ENCODE measurements at regions not wholly inside any gene's neighbourhood (a gene's known extent, or its start where the extent isn't known, plus 50 kb on each side); places are given as distances from the start of the nearest gene placed in this dataset.
"Not testable (repeated sequence)": the region's sequence is repeated elsewhere in the genome, so short reads cannot be mapped to it uniquely, and the experiment has no call there.

- DNase-seq: no peak
These were observed 662.1 kb downstream of the XPNPEP1 start for GRCh38 chr10:109261231-109261630.

GRCh38 chr10:109259293-109259692 is 664.0 kb downstream of the XPNPEP1 start:
- DNase-seq: no peak

- DNase-seq: no peak
These were observed 670.0 kb downstream of the XPNPEP1 start for GRCh38 chr10:109253306-109253705.

DNA sequence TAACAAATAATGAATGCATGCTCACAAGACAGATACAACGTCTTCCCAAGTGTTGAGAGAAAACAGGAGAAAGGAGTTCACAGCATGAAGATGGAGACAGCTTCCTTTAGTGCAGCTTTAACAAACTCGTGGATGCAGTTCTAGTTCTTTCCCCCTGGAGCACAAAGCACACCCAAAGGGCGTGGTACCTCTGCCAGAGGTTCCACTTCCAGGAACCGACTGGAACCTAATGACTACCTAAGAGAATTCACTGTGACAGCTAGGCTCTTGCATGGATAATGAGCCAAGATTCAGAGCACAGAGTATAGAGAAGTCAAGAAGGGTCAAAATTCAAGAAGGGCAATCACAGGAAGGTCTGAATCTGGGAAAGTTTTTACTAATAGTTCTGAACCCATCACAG is 673.2 kb downstream of the XPNPEP1 start:
- DNase-seq: no peak

DNA sequence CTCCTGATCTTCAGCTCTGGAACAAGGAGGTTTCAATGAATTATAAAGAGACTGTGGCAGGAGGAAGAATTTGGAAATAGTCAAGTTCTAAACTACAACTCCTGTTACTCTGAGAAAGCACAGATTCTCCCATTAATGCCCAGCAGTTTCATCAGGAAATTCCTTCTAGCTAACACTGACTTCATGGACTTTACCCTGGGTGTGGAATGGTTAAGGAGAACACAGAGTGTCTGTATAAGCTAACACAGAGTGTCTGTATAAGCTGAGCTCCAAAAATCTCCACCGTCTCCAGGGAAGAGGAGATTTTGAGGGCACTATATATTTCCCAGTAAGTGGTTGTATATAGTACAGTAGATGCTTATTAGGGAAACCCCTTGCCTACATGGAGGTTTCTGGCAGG is 675.5 kb downstream of the XPNPEP1 start:
- no peak for DNase-seq

DNA sequence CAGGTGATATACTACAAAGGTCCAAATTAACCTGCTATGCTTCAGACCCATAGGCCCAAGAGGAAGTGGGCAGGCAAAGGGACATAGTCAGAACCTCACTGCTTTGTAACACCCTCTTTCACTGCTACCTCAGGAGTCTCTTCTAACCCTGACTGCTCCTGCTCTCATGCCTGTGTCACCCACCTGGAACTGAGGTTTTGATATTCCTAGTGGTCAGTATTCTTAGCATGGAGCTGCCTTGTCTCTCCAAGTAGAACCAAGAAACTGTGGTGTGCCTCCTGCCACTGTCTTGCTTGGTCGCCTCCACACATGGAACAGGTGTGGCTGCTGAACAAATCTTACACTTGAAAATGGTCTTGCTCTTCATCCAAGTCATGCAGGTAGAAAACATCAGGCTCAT is 677.5 kb downstream of the XPNPEP1 start:
- no peak for DNase-seq

- DNase-seq: no peak
These were observed 683.9 kb downstream of the XPNPEP1 start for GRCh38 chr10:109239371-109239770.

- DNase-seq: no peak
These were observed 685.6 kb downstream of the XPNPEP1 start for GRCh38 chr10:109237682-109238081.

- DNase-seq: no peak
These were observed 686.3 kb downstream of the XPNPEP1 start for GRCh38 chr10:109237050-109237449.

GRCh38 chr10:109223533-109223932 is 699.8 kb downstream of the XPNPEP1 start:
- not testable (repeated sequence) for DNase-seq

DNA sequence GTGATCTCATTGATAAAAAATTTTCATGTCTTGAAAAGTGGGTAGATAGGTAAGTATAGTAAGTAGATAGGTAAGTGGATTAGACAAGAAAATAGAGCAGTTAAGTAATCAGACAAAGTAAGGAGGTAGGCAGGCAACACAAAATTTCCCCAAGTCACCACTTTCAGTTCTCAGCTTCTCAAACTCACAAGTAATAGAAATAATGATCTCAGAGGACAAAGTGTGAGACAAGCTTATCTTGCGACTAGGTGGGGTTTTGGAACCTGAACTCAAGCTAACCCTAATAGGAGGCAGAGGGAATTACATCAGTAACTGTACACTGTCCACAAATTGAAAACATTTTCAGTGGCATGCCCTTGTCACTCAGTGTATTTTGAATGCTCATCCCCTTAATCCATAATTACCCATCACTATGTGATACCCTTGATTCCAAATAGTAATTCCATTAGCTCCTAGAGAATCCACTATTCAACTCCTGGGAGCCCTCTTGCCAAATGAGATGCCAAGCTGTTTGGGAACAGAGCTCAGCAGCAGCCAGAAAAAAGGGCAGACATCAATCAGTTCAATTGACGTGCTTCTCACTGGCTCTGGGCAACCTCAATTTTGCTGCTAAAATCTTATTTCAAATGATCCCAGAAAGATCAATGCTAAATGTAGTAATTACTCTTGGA is 703.2 kb downstream of the XPNPEP1 start:
- no peak for DNase-seq

DNA sequence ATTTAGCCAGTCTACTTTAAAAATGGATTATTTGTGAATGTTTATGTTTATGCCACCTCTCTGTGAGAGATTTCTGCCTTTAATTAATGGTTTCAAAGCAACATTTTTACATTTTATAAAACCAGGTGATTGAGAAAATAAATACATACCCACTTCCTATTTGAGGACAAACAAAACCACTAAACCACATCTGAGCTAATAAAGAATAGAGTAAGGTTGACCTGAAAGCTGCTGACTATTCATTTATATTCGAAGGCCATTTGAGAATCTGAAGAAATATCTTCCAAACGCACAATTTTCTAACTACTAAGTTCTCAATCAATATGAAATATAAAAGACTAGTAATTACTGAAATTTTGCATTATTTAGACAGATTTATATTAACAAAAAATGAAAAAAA is 705.1 kb downstream of the XPNPEP1 start:
- DNase-seq: no peak

DNA sequence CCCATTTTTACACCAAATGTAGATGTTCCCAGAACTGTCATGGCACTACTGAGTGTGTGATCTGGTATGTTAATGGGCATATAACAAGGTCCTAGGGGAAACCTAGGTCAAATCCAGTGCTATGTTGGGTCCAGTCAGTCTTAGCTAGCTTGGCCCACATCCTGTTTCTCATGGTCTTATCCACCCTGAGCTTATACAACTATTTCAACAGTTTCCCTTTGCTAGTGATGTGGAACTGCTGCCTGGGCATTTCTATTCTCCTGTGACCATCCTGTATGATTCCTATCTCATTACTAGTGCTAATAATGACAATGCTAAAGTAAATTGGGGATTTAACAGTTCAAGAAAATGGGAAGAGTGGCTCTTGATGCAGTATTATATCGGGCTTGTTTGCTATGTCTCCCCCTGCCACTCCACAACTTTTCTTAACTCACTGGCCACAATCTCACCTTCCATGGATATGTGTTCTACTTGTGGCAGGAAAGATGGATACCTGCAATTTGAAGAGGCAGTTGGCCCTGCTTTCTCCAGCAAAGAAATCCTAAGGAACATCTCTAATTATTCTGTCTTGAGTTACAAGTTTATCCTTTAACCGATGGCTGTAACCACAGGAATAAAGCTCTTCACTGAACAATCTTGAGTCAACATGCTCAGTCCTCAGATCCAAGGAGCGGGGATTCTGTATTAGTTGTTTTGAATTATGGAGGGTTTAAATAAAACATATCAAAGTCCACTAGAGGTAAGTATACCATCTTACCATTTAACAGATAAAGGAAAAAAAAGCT is 707.8 kb downstream of the XPNPEP1 start:
- no peak for DNase-seq

GRCh38 chr10:109214891-109215290 is 708.4 kb downstream of the XPNPEP1 start:
- not testable (repeated sequence) for DNase-seq

- no peak for DNase-seq
These were observed 716.0 kb downstream of the XPNPEP1 start for GRCh38 chr10:109207361-109207760.

GRCh38 chr10:109205929-109206585 is 717.3 kb downstream of the XPNPEP1 start:
- DNase-seq: no peak

GRCh38 chr10:109203646-109204353 is 719.5 kb downstream of the XPNPEP1 start:
- DNase-seq: no peak

GRCh38 chr10:109202111-109202510 is 721.2 kb downstream of the XPNPEP1 start:
- no peak for DNase-seq

DNA sequence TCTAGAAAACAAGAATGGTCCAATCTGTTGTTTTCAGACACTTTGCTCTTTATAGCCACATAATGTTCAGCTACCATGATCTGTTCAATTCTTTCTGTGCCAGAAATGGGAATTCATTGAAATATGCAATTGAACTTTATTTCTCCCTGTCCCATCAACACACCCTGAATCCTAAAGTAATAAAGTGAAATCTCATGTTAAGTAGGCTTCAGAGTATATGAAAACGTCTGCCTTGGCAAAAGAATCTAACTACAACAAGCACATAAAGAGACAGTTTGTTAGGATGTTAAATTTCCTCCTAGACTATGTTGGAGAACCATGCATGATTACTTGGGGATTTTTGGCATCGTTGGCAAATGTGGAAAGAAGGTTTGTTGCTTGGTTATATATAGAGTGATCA is 722.7 kb downstream of the XPNPEP1 start:
- DNase-seq: no peak

GRCh38 chr10:109191823-109192222 is 731.5 kb downstream of the XPNPEP1 start:
- no peak for DNase-seq

GRCh38 chr10:109191341-109191740 is 732.0 kb downstream of the XPNPEP1 start:
- DNase-seq: no peak

DNA sequence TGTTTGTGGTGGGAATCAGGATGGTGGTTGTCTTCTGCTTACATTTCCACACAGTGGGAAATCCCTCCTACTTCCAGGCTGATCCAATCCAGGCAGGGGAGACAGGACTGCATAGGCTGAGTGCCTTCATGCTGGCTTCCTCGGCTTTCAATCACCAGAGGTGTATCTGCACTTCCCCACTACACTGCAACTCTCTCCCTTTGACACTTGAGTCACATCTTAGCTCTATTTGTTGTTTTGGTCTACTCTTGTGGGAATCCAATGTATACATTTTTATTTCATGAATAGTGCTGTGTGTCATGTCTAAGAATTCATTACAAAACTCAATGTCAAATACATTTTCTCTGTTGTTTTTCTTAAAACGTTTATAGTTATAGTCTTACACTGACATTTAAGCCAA is 735.6 kb downstream of the XPNPEP1 start:
- DNase-seq: no peak

DNA sequence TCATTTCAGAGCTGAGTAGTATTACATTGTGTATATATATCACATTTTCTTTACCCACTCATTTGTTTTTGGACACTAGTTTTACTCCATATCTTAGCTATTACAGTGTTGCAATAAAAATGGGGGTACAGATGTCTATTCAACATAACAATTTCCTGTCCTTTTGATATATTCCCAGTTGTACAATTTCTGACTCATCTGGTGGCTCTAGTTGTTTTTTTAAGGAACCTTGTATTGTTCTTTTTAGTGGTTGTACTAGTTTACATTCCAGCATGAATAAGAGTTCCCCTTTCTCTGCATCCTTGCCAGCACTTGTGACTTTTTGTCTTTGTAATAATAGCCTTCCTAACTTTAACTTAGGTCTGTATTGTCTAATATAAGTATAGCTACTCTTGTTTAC is 739.9 kb downstream of the XPNPEP1 start:
- DNase-seq: no peak

All from stimulated activated CD4-positive, alpha-beta T cell treated with anti-CD3 and anti-CD28 coated beads, Interleukin-2, amount 100 ng/mL, for 24 hours (primary cell).